ENCODE measurements at regions not wholly inside any gene's neighbourhood (a gene's known extent, or its start where the extent isn't known, plus 50 kb on each side); places are given as distances from the start of the nearest gene placed in this dataset.
"Not testable (repeated sequence)": the region's sequence is repeated elsewhere in the genome, so short reads cannot be mapped to it uniquely, and the experiment has no call there.

DNA sequence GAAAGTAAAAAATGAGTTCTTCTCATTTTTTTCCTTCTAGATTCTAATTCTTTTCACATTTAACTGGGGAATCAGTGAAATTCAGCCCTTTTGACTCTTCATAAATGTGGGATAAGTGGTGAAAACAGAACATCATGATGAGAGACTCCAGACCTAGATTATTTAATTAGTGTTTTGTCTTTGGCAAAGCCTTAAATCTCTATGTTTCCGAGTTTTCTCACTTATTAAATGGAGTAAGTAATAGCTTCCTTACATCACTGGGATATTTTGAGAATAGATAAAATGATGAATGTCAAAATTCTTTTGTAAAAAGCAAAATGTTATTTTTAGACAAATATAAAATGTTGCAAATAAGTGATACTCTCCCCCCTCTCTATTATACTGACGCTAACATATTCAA lies 468.6 kb upstream of the ARRDC3 start:
- DNase-seq: no peak

DNA sequence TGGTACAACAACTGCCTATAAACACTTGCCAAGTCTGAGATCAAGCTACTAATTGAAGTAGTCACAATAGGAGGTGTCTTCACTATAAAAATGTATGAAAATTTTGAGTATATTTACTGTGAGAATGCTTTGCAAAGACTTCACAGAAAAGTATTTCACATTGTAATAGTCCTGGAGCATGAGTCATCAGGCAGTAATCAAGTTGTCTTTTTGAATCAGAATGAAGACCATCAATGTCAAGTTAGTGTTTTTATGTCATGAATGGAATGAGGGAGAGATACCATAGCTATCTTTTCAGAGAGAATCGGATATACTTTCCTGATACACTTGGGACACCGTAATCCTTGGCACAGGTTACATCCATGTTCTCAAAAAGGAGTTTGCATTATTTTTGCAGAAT lies 466.9 kb upstream of the ARRDC3 start:
- no peak for DNase-seq

DNA sequence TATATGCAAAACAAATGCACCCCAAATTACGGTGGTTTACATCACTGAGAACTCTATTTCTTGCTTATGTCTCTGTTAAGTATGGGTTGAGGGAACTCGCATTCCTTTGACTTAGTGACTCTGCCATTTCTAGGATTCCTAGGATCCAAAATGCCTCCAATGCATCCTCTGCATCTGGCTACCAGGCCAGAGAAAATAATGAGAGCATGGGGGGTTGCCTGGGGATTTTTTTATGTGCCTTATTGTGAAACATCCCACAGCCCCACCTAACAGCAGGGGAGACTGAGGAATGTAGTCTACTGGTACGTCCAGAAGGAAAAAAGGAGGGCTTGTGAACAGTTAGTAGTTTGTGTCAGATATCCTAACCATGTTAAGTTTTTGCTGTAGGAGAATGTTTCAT lies 466.0 kb upstream of the ARRDC3 start:
- no peak for DNase-seq

DNA sequence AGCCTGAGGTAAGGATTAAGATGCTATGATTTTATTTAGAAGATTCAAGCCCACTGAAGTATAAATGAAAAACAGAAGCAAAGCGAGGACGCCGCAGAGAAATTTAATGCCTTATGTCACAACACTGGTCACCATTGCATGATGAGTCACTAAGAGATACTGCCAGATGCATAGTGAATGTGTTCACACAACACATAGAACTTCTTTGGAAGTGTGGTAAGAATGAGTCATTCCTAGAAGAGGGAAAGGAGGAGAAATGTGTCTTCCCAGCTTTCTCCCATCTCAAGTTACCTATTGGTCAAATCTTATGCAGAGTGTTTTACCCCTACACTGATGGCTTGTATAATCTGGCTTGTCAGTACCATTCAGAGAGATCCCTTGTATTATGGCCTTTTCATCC lies 465.3 kb upstream of the ARRDC3 start:
- DNase-seq: no peak

DNA sequence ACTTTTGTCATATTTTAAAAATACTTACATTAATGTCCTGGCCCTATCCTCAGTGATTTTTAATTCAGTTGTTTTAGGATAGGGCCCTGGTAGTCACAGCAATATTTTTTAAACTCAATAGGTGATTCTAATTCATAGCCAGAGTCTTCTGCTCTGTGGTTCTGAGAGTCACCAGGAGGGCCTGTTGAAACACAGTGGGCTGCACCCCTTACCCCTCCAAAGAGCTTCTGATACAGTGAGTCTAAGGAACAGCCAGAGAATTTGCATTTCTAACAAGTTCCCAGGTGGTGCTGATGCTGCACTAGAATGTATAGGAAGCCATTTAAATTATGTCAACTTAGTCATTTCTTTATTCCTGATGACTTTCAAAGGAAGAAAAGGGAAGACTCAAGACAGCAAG lies 458.3 kb upstream of the ARRDC3 start:
- DNase-seq: no peak

DNA sequence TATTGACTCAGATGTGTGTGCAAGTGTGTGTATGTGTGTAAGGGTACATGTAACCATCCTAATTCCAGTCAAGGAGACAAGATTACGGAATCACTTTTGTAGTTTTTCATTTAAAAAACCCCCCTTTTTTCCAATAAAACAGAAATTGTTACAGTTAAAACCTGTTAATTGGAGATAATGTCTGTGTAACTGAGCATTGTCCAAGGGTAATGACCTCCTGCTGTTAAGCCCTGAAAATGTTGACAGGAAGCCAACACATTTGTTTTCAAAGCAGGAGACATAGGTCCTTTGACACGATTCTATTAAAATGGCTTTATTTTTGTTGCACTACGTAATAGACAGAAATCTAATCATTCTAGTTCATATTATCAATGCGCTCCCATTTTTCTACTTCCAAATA lies 457.3 kb upstream of the ARRDC3 start:
- no peak for DNase-seq

DNA sequence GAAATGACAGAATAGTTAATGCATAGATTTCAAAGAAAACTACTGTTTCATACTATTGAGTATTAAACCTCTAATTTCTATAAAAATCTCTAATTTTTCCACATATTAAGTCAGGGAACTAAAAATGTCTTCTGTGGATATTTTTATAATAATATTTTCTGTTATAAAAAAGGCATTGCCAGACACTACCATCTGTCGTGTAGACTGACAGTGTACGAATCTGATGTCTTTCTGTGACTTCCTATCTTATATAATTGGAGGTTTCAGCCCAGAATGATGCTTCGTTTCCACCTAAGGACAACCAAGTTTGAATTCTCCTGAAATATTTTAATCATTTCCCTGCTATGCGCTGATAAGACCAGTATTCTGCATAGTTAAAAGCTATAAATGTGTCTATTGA lies 456.6 kb upstream of the ARRDC3 start:
- DNase-seq: no peak

DNA sequence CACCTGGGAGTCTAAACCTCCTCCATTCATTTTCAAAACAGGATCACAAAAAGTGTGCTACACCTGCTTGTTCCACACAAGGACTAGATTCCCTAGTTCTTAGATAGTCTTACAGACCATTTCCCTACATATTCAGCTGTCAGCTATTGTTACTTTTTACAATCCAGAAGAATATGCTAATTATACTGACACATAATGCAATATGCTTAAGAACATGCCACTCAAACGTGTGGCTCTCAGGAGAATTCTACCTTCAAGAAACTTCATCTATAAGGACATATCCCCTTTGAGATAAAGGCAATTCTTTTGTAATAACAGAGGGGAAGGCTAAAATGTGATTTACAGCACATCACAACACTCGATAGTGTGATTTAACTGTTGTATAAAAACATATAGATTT lies 456.1 kb upstream of the ARRDC3 start:
- DNase-seq: no peak

DNA sequence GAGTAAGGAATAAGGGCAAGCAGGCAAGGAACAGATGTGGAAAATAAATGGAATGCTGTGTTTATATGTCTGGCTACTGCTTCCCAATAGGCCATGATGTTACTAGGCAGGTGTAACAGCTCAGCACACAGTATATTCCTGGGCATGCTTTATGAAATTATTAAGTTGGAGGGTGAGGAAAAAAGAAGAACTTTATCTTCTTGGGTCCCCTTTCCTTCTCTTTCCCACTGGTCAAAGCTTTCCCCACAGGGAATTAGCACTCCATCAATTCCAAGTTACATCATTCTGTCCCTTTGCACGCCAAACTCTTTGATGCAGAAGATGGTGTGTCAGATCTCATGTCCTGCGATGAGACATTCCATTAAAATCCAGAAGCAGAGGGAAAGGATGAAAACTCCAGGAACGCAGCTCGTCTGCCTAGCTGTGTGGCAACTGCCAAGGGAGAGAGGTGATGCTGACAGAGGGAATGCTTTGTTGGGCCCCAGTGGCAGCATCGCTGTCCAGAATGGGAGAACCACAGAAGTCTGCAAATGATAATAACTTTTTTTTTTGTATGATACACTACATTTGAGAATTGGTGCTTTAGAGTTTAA lies 447.3 kb upstream of the ARRDC3 start:
- DNase-seq: no peak

DNA sequence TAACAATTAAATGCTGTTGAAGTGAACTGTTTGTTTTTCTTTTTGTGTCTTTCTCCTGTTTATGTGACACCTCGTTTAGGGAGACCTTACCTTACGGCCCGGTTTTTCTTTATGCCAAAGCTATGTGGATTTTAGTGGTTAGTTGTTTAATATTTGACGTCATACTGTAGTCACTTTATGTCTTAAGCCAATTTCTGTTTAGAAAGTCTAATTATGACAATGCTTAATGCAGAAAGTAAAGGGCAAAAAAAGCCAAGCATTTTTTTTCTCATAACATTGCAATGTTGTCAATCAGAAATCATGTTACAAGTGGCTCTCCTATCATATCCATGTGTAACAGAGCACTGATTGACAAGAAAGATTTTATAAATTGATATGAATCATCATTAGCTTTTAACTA lies 442.5 kb upstream of the ARRDC3 start:
- DNase-seq: no peak

DNA sequence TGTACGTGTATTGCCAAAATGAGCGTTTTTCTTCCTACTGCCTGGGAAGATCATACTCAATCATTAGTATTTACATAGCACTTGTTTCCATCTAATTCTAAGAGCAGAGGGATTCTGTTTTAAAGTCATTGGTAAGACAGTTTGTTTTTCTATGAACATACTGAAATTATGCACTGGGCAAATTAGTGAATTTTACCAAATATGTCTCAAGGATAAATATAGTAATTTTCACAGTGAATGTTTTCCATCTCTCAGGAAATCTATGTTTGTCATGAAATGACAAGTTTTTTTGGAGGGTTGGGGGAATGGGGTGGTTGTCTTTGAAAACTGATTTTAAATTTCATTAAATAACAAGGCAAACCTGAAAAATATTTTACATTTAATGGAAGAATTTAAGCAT lies 441.3 kb upstream of the ARRDC3 start:
- DNase-seq: no peak

DNA sequence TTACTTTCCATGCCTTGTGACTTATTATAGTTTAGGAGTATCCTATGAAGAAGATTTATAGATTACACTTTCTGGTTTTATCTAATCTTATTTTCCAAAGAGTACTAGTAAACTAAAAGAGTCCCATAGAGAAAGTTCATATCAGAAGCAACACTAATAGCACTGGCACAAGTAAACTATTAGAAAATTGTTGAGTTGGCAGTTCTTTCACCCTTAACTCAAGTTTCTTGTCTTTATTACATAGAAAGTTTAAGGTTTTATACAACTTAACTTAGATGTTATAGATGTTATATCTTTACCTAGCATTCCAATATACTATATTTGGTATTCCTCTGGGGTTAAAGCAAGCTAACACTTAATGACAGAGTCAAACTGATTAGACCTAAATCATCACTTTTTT lies 437.8 kb upstream of the ARRDC3 start:
- DNase-seq: no peak

DNA sequence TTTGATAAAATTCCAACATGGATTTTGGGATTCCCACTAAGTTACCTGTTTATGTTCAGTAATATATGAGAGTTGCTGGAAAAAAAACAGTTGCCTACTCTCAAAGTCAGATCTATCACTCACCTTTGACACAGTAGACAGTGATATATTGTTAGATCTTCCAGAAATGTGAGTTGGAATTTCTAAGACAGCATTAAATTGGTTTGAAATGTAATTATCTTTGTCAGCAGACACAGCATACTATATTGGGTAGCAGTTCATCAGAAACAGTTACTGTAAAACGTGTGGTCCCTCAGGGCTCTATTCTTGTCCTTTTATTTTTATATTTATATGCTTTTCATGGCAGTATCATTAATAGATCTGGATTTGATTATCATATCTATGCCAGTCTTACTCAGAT lies 433.6 kb upstream of the ARRDC3 start:
- DNase-seq: no peak

DNA sequence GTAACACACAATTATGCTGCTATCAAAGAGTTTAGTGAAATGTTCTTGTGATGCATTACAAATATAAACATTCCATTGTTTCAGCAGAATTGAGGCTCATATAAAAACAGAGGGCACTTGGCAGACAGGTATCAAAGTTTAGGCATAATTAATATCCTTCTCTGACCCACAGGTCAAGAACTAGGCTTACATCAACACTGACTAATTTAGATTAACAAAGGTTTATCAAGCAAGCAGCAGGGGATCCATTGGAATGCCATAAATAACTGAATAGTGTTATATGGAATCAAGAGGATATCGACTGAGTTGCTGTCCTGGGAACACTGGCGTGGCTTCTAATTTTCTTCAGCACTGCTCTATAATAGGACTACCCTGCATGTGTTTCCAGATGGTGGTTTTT lies 414.5 kb upstream of the ARRDC3 start:
- no peak for DNase-seq

DNA sequence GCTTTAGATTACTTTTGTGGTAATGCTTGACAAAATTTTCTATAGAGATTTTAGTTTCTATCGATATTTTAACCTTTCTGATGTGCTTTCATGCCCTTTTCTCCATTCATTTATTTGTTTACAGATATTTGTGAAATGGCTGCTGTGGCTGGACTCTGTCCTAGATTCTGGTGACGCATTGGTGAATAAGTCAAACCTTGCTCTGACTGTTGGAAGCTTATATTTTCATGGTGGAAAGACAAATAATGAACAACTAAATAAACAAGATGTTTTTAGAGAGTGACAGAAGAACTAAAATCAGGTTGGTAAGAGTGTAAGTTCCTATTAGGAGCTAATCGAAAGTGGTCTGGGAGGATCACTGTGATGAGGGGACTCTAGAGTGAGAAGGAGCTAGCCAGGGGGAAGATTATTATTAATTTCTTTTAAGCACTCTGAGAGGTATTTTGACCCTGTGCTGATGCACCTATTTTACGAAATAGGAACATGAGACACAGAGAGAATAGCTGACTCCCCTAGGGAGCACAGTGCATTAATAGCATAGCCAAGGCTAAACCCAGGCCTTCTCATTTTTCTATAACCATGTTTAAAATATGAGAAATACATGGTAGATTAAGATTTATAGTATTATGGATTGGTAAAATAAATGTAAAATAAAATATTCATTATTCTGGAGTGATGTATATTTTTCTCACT lies 411.9 kb upstream of the ARRDC3 start:
- DNase-seq: no peak

DNA sequence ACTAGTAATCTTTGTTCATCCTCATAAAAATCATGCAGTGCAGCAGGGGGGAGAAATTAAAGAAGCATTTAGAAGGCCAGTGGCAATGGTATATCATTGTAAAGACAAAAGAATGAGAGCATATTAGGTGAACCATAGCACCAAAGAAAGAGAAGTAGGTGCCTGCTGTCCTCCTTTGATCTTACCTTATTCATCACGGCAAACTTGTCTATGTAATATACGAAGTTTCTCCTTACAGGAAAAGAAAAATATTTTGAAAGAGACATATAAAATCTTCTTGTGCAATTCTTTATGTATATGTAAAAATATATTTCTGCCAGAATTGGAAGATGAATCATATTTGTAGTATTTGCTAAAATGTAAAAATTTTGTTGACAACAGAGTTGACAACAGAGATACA lies 411.3 kb upstream of the ARRDC3 start:
- no peak for DNase-seq

DNA sequence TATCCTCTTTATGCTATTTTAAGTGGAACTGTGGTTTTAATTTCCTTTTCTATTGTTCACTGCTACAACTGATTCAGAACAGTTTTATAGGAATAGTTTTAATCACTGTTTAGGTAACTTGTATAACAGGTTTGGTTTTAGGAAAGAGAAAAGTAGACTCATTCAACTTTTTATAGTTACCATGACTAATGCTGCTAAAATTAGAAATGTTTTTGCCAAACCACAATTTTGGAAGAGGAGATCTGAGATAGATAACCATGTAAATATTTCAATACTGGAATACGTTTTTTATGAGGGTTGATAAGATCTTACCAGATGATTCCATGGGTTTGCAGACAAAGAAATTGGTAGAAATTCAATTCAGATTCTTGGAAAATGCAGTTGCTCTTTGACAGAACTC lies 404.6 kb upstream of the ARRDC3 start:
- no peak for DNase-seq

DNA sequence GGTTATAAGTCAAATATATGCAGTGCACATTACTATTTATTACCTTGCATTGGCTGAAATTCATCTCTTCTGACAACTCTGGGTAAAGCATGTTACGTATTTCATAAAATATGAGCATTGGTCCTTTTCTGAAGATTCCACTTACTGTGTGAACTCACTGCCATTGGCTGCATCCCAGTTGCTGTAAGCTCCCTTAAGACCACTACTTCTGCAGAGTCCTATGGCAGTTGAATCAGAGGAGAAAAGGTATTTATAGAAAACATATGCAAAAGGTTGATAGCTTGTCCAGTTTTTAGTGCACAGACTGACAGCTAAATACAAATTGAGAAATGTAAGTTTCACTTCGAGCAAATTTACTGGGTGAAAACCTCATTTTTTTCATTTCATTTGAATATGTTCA lies 394.6 kb upstream of the ARRDC3 start:
- no peak for DNase-seq

DNA sequence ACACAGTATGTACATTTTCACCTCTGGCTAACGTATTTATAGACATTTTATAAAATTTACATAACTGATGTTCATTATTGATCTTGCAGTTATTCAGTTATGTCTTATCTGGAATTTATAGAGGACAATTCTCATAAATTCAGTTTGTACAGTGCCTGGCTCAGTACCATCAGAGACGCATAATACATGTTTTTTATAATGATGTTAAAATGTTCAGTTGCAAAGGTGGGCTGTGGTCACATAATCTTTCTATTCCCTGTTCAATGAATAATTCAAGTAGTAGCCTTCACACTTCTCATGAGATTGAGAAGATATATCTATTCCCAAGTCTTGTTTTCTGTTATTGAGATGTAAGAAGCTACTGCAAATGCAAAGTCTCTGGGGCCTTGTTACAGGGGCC lies 393.1 kb upstream of the ARRDC3 start:
- DNase-seq: no peak

DNA sequence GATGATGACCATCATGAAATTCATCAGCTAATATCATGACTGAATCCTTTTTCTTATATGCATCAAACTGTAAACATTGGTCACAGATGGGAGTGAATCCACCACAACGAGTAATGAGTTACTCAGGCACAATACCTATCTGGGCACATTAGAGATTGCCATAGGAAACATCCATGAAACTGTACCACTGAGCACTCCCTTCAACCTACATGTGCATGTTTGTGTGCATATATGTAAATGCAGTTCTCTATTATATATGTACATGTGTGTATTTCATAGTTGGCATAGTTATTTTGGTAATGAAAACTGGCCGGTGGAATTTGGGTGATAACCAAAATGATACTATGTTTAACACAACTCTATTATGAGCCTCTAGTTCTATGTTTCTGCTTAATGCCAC lies 387.3 kb upstream of the ARRDC3 start:
- DNase-seq: no peak

DNA sequence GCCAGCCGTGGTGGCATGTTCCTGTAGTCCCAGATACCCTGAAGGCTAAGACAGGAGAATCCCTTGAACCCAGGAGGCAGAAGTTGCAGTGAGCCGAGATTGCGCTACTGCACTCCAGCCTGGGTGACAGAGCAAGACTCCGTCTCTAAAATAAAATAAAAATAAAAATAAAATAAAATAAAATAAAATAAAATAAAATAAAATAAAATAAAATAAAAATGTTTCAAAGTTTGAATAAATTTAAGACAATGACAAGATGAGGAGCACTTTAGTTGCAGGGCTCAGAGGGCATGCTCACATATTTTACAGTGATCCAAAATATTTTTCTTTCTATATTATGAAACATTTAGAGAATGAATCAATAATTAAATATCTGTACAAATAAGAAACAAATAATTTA lies 374.3 kb upstream of the ARRDC3 start:
- not testable (repeated sequence) for DNase-seq

DNA sequence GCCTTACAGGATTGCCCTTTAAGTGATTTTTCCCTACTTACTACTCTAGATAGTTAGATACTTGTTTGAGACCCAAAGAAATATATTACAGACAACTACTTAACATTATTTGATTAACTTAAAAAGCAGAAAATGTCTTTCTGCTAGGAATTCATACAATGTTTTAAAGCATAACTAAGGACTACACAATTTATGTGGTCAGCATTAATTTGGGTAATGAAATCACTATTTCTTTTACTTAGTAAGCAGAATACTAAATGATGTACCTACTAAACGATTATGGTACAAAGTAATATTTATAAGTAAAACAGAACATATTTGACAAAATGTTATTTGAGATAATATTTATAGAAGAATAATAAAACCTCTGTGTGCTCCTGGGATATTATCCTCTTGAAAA lies 371.9 kb upstream of the ARRDC3 start:
- DNase-seq: no peak

DNA sequence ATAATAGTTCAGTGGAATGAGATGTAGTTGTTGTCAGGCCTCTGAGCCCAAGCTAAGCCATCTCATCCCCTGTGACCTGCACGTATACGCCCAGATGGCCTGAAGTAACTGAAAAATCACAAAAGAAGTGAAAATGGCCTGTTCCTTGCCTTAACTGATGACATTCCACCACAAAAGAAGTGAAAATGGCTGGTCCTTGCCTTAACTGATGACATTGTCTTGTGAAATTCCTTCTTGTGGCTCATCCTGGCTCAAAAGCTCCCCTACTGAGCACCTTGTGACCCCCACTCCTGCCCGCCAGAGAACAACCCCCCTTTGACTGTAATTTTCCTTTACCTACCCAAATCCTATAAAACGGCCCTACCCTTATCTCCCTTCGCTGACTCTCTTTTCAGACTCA lies 361.4 kb upstream of the ARRDC3 start:
- DNase-seq: not testable (repeated sequence)

DNA sequence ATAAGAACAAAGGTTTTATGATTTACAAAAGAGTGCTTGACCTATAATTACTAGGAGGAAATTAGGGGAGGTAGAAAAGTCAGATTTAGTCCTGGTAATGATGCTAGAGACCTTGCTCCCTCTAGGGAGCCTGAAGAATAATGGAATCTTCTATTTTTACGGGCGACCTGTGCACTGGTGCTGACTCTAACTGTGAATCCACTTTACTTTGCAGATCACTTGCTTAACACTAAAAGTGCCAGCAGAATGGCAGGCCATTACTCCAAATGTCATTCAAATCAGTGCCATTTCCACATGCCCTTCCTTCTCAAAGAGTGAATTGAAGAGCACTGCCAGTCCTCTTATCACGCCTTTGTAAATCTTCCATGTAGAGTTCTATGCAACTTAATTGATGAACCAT lies 359.4 kb upstream of the ARRDC3 start:
- DNase-seq: no peak

DNA sequence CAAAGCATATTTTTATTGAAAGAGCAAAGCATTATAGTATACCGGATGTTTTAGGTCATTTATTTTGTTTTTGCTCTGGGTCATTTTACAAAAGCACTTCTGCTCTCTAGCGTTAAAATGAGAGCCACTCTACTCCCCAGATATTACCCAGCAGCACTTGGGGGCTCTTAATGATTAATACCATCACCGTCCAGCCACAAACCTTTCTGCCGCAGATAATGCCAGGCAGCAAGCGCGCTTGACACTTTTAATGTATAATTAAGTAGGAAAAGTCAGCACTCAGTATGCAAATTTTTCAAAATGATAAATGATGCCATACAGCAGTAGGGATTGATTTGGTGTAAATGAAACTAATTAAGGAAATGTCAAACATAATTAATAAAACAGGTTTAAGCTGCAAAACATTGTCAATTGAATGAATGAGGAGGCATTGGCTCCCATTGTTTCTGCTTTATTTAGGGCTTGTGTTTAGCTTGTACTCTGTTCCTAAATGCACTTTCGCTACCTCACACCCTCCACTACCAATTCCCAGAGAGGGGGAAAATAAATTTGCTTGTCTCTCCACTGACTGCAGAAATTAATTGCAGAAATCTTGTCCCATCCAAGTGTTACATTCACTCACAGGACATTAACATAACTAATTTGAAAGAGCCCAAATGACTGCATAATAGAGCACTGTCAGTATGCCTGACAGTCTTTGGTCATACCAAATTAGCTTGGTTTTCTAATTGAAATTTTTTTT lies 358.8 kb upstream of the ARRDC3 start:
- DNase-seq: no peak
